ENCODE measurements at regions not wholly inside any gene's neighbourhood (a gene's known extent, or its start where the extent isn't known, plus 50 kb on each side); places are given as distances from the start of the nearest gene placed in this dataset.

DNA sequence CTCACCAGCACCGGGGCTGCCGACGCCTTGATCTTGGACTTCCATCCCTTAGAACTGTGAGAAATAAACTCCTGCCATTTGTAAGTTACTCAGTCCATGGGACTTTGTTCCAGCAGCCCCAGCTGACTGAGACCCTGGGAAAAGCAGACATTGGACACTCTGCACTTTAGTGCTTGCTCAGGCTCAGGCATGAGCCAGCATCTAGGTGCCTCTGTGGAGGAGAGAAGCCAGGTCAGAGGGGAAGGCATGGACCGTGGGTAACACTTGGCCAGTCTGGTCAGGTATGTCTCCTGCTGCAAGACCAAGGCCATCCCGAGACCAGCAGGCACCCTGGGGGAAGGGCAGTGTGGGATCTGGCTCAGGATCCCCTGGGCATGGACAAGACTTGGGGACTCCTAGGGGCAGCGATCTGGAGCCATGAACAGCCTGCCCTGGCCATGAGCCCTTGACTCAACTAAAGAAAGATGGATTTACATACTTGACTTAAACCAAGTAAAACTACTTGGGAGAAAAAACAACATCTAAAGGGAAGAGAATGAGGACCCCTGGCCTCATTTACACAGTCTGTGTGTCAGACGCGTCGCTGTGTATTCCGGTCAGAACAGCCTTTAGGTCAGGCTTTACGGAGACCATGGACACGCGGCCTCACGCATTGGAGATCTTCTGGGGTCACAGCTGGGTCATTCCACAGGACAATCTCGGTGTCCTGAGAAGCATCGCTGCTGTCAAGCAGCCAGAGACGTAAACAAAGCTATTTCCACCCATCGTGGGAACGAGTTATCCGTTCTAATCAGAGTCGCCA is 497.1 kb downstream of the BRD1 start:
- no peak overlapping the region for H3K27ac ChIP-seq
- H3K4me3 ChIP-seq, result no peak overlapping the region
- H3K9me3 ChIP-seq, result peaks cover 0 to 30% (median 27%) of the 10 kb centered on the region in 4 donors
- intact Hi-C loops (cut with DNase I; ENCODE audit: low total_unique reads), result no loop called here
- peaks cover 0 to 68% (median 0%) of the 10 kb centered on the region in 3 donors for H3K27me3 ChIP-seq
- no peaks in the 10 kb centered on the region for H3K4me1 ChIP-seq
- TF ChIP-seq EP300 (IDR thresholded peaks at IDR 0.05) (no peak), POLR2A (IDR thresholded peaks at IDR 0.05) (no peak), POLR2AphosphoS5 (IDR thresholded peaks at IDR 0.05) (no peak)
- TF ChIP-seq, protein P1, sequence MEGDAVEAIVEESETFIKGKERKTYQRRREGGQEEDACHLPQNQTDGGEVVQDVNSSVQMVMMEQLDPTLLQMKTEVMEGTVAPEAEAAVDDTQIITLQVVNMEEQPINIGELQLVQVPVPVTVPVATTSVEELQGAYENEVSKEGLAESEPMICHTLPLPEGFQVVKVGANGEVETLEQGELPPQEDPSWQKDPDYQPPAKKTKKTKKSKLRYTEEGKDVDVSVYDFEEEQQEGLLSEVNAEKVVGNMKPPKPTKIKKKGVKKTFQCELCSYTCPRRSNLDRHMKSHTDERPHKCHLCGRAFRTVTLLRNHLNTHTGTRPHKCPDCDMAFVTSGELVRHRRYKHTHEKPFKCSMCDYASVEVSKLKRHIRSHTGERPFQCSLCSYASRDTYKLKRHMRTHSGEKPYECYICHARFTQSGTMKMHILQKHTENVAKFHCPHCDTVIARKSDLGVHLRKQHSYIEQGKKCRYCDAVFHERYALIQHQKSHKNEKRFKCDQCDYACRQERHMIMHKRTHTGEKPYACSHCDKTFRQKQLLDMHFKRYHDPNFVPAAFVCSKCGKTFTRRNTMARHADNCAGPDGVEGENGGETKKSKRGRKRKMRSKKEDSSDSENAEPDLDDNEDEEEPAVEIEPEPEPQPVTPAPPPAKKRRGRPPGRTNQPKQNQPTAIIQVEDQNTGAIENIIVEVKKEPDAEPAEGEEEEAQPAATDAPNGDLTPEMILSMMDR (IDR thresholded peaks at IDR 0.05), result no peak
- H3K36me3 ChIP-seq, result no peaks in the 10 kb centered on the region
- 61 to 78% (median 75%) methylated on average over 19 to 21 of the region's 21 CpGs for WGBS, 5 donors
- peak in 1 of 2 donors; percentile 20 for DNase-seq

DNA sequence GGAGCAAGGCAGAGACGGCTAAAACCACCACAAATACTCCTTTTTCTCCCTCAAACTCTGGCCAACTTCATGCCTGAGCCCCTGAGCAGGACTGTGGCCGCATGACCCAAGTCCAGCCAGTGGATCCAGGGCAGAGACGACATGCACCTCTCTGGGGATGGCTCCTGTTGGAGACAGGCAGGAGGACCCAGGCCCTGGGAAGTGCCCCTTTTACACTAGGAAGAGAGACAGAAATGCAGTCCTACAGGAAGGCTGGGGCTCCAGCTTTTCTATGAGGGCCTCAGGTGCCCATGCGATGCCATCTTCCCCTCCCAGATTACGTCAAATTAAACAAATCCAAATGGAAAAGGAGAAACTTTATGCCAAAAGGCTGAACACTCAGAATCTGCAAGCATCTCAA is 498.0 kb downstream of the BRD1 start:
- no peaks in the 10 kb centered on the region for H3K36me3 ChIP-seq
- no peak overlapping the region for H3K4me3 ChIP-seq
- H3K9me3 ChIP-seq, result peaks cover 0 to 31% (median 29%) of the 10 kb centered on the region in 4 donors
- no peak overlapping the region for H3K27ac ChIP-seq
- intact Hi-C loops (cut with DNase I; ENCODE audit: low total_unique reads), result no loop called here
- H3K4me1 ChIP-seq, result no peaks in the 10 kb centered on the region
- 64 to 77% (median 72%) methylated on average over 5 of the region's 5 CpGs for WGBS, 5 donors
- H3K27me3 ChIP-seq, result peaks cover 0 to 66% (median 0%) of the 10 kb centered on the region in 3 donors
- peak in 1 of 2 donors; percentile 4 for DNase-seq
- TF ChIP-seq, protein P1 (IDR thresholded peaks at IDR 0.05), result no peak
- no peak for TF ChIP-seq POLR2AphosphoS5 (IDR thresholded peaks at IDR 0.05)
- no peak for TF ChIP-seq EP300 (IDR thresholded peaks at IDR 0.05)
- no peak for TF ChIP-seq POLR2A (IDR thresholded peaks at IDR 0.05)

DNA sequence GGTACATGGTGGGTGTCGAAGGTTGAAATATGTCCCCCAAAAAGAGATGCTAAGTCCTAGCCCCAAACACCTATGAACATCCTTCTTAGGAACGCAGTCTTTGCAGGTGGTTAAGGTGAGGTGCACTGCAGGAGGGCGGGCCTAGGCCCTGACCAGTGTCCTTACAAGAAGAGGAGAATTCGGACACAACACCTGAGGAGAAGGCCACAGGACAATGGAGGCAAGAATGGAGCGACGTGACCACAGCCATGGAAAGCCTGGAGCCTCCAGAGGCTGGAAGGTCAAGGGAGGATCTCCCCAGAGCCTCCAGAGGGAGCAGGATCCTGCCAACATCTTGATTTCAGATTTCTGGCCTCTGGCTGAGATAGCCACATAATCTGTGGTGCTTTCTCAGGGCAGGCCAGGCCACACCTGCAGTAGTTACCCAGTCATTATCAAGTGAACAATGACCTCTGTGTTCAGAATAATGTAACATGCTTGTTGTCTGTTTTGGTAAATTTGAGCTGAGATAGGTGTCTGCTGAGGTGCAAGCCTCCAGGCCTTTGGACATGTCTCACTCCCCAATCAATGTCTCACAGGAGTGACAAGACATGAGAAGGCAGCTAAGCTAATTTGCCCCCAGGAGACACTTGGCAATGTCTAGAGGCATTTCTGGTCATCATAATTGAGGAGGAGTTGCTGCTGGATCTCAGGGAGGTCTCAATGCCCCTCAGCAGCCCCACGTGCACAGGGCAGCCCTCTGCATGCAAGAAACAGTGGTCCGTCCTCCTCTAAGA is 498.9 kb downstream of the BRD1 start:
- intact Hi-C loops (cut with DNase I; ENCODE audit: low total_unique reads), result no loop called here
- TF ChIP-seq, protein P1 (IDR thresholded peaks at IDR 0.05), result no peak
- TF ChIP-seq EP300 (IDR thresholded peaks at IDR 0.05) (no peak), POLR2AphosphoS5 (IDR thresholded peaks at IDR 0.05) (no peak), POLR2A (IDR thresholded peaks at IDR 0.05) (no peak)
- H3K4me1 ChIP-seq, result no peaks in the 10 kb centered on the region
- 77 to 86% (median 82%) methylated on average over 8 of the region's 8 CpGs for WGBS, 5 donors
- peaks cover 0 to 67% (median 0%) of the 10 kb centered on the region in 3 donors for H3K27me3 ChIP-seq
- peaks cover 0 to 31% (median 29%) of the 10 kb centered on the region in 4 donors for H3K9me3 ChIP-seq
- H3K36me3 ChIP-seq, result no peaks in the 10 kb centered on the region
- no peak overlapping the region for H3K4me3 ChIP-seq
- H3K27ac ChIP-seq, result no peak overlapping the region
- peak in 1 of 2 donors; percentile 13 for DNase-seq

DNA sequence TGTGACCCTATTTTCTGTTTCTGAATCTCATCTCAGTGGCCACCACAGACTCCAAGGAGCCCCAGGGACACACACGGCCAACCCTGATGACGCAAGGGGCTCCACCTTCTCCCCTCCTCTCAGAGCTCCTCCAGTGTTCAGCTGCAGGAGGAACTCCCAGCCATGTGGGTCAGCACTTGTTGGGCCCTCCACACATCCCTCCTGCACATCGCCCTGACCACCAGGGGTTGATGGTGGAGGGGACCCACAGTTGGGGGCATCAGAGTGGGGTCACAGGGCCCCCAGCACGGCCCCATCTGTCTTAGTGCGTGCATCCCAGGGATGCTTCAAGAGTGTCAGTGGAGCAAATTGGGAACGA is 499.6 kb downstream of the BRD1 start:
- peaks cover 0 to 70% (median under 1%) of the 10 kb centered on the region in 3 donors for H3K27me3 ChIP-seq
- peak in 1 of 2 donors; percentile 3 for DNase-seq
- WGBS, 5 donors, result 83 to 88% (median 85%) methylated on average over 6 of the region's 6 CpGs
- no peak overlapping the region for H3K4me3 ChIP-seq
- TF ChIP-seq, protein P1 (IDR thresholded peaks at IDR 0.05), result no peak
- TF ChIP-seq EP300 (IDR thresholded peaks at IDR 0.05) (no peak), POLR2AphosphoS5 (IDR thresholded peaks at IDR 0.05) (no peak), POLR2A (IDR thresholded peaks at IDR 0.05) (no peak)
- no peaks in the 10 kb centered on the region for H3K36me3 ChIP-seq
- no peak overlapping the region for H3K27ac ChIP-seq
- no peaks in the 10 kb centered on the region for H3K4me1 ChIP-seq
- intact Hi-C loops (cut with DNase I; ENCODE audit: low total_unique reads), result no loop called here
- peaks cover 0 to 31% (median 29%) of the 10 kb centered on the region in 4 donors for H3K9me3 ChIP-seq
